Lower leg skin (tissue), 4 donors: ENCODE measurements at regions not wholly inside any gene's neighbourhood (a gene's known extent, or its start where the extent isn't known, plus 50 kb on each side); places are given as distances from the start of the nearest gene placed in this dataset.

Experiments used
- DNase-seq, 2 donors: peaks; one replicate each; pipeline ENCODE4 v3.0.0-alpha.2; 2019; ENCODE audit warnings: low spot score in 2 of 2
- H3K4me3 ChIP-seq: fragments of 200-600 bp; sonication (generic); 2 replicates; pipeline ENCODE4 v1.5.1; 2017; ENCODE audit warnings: mild to moderate bottlenecking, low read depth; ENCODE audit not compliant: poor library complexity, severe bottlenecking
- CTCF ChIP-seq, 3 donors: fragments of 450-650 bp; IDR thresholded peaks; one replicate each; pipeline ENCODE4 v1.5.1; 2016; ENCODE audit warnings: antibody characterized with exemption in 3 of 3, mild to moderate bottlenecking in 3 of 3, moderate library complexity in 2 of 3
- POLR2A ChIP-seq, 2 donors: fragments of 450-650 bp; IDR thresholded peaks; one replicate each; pipeline ENCODE4 v1.6.1; 2016 to 2017; ENCODE audit warnings: antibody characterized with exemption in 2 of 2, mild to moderate bottlenecking in 1 of 2, moderate library complexity in 1 of 2
- WGBS, 2 donors: methylation state at CpG; one replicate each; pipeline ENCODE4 v1.1.5; 2018; 5-methylcytosine and 5-hydroxymethylcytosine counted together
- intact Hi-C: fragments of 100-400 bp; cut with DNase I; formaldehyde crosslinking; loops from one replicate; pipeline ENCODE4 v1.15.0; 2023; ENCODE audit warnings: low total_unique reads

GRCh38 chr1:38551318-38552307, 308.0 kb downstream of the RRAGC start:
- TF ChIP-seq POLR2A (IDR thresholded peaks at IDR 0.05) (no peak), CTCF (IDR thresholded peaks at IDR 0.05) (no peak)
- no peak for DNase-seq
- 47 to 53% methylated on average over 19 of the region's 19 CpGs for WGBS, 2 donors
- intact Hi-C loops: no loop called here
- no peak overlapping the region for H3K4me3 ChIP-seq

DNA sequence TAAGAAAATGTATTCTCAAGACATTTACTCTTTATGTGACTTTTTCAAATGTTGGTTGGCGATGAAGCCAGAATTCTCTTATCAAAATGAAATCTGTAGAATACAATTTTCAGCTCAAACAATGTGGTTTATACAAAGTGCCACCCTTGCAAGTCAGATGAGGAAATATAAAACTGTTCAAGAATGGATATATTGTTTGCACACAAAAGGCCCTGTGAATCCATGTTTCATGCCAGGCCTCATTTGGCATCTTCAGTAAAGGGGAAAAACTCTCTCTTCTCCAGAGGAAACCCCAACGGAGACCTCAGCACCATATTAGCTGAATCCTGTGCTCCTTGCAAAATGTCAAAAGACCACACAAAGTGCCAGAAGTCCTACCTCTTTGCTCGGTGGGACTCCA, 310.4 kb downstream of the RRAGC start:
- H3K4me3 ChIP-seq: no peak overlapping the region
- no peak for DNase-seq
- WGBS, 2 donors: 75 to 78% methylated on average over 3 of the region's 3 CpGs
- TF ChIP-seq POLR2A (IDR thresholded peaks at IDR 0.05): no peak
- TF ChIP-seq CTCF (IDR thresholded peaks at IDR 0.05): no peak
- intact Hi-C loops: no loop called here

DNA sequence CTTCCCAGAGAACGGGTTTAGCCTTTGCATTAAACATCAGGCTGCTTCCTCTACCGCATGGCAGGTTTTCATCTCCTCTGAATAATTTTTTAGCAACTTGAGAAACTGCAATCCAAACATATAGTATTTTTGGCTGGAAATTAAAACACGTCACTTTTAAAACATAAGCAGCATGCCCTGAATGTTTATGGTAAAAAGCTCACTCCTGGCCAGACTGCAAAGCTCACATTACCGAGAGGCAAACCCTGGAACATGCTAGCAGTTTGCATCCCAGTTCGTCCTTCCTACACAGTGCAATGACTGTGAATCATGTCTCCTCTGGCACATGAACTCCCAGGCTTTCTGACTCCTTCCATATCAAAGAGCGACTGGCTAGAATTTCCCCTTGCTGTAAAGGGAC, 312.3 kb downstream of the RRAGC start:
- DNase-seq: no peak
- 70 to 76% methylated on average over 6 of the region's 6 CpGs for WGBS, 2 donors
- intact Hi-C loops: no loop called here
- no peak overlapping the region for H3K4me3 ChIP-seq
- TF ChIP-seq CTCF (IDR thresholded peaks at IDR 0.05) (no peak), POLR2A (IDR thresholded peaks at IDR 0.05) (no peak)

DNA sequence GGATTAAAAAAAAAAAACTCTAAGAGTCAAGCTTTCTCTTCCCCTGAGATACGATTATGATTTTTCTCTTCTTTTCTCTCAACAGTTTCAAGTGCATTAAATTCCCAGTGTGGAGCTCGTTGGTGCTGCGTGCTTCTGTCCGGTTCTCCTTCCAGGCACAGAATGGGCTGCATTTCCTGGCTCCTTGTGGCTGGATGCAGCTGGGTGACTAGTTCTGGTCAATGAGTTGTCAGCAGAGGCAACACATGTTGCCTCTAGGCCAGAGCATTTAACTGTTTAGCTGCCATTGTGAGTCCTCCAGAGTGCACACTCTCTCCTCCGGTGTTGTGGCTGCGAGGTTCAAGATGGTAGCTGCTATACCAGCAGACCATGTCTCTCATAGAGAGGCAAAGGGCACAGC, 312.9 kb downstream of the RRAGC start:
- no peak for TF ChIP-seq POLR2A (IDR thresholded peaks at IDR 0.05)
- TF ChIP-seq CTCF (IDR thresholded peaks at IDR 0.05): no peak
- H3K4me3 ChIP-seq: no peak overlapping the region
- intact Hi-C loops: no loop called here
- DNase-seq: no peak
- WGBS, 2 donors: 55 to 66% methylated on average over 6 of the region's 6 CpGs

DNA sequence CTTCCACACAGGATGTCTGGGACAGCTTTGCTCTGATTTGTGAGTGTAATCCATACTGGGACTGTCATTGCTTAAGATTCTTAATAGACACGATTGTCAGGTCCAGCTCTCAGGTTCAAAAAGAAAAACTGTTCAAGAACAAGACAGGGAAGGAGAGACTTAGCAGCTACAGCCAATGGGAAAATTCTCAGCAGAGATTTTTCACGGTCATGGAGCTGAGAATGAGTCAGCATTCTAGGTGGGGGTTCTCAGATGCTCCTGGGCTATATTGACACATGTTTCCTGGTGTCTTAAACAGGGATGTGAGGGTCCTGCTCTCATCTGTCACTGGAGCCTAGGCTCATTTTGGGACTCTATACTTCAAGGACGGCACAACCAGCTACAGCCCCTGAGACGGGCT, 318.3 kb downstream of the RRAGC start:
- DNase-seq: no peak
- WGBS, 2 donors: 68 to 75% methylated on average over 4 of the region's 4 CpGs
- TF ChIP-seq CTCF (IDR thresholded peaks at IDR 0.05): no peak
- TF ChIP-seq POLR2A (IDR thresholded peaks at IDR 0.05): no peak
- H3K4me3 ChIP-seq: no peak overlapping the region
- intact Hi-C loops: no loop called here
